GM19238 (cell line): ENCODE measurements at regions not wholly inside any gene's neighbourhood (a gene's known extent, or its start where the extent isn't known, plus 50 kb on each side); places are given as distances from the start of the nearest gene placed in this dataset.
"Not testable (repeated sequence)": the region's sequence is repeated elsewhere in the genome, so short reads cannot be mapped to it uniquely, and the experiment has no call there.

ENCODE experiments used
- DNase-seq: peaks from one replicate; pipeline ENCODE4 v3.0.0; 2011; ENCODE audit warnings: low spot score; ENCODE audit not compliant: insufficient read length

GRCh38 chr2:58757971-58758370 is 516.8 kb upstream of the FANCL start:
- DNase-seq, result no peak

- DNase-seq, result no peak
Observed at GRCh38 chr2:58756336-58756735, 515.2 kb upstream of the FANCL start.

DNA sequence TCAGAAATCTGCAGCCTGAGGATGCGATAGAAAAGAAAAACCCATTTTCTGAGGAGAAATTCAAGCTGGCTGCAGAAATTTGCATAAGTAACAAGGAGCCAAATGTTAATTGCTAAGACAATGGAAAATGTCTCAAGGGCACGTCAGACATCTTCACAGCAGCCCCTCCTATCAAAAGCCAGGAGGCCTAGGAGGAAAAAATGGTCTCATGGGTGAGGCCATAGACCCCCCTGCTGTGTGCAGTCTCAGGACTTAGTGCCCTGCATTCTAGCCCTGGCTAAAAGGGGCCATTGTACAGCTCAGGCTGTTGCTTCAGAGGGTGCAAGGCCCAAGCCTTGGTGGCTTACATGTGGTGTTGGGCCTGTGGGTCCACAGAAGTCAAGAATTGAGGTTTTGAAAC is 511.4 kb upstream of the FANCL start:
- DNase-seq, result not testable (repeated sequence)

DNA sequence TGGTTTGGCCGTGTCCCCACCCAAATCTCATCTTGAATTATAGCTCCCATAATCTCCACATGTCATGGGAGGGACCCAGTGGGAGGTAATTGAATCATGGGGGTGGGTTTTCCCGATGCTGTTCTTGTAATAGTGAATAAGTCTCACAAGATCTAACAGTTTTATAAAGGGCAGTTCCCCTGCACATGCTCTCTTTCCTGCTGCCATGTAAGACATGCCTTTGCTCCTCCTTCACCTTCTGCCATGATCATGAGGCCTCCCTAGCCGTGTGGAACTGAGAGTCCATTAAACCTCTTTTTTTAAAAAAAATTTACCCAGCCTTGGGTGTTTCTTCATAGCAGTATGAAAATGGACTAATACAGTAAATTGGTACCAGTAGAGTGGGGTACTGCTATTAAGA is 510.6 kb upstream of the FANCL start:
- DNase-seq, result not testable (repeated sequence)

DNA sequence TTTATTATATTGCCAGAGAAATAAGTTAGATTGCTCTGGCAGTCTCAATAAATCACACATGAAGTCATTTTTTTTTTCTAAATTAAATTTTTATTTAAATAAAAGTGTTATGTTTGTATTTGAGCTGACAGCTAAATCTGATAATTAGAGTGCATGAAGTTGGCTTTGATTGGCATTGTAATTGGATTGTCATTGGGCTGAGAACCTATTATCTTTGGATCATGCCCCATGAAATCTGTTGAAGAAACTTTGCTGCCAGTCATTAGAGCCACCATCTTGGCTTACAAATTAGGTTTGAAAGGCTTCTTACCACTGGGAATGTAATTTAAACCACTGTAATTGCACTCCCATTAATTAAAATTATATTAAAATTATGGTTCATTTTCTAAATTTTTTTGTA is 507.9 kb upstream of the FANCL start:
- DNase-seq, result no peak

GRCh38 chr2:58745334-58745733 is 504.2 kb upstream of the FANCL start:
- not testable (repeated sequence) for DNase-seq

- DNase-seq, result no peak
Observed at GRCh38 chr2:58740426-58740825, 499.3 kb upstream of the FANCL start.

GRCh38 chr2:58739033-58739432 is 497.9 kb upstream of the FANCL start:
- DNase-seq, result no peak

DNA sequence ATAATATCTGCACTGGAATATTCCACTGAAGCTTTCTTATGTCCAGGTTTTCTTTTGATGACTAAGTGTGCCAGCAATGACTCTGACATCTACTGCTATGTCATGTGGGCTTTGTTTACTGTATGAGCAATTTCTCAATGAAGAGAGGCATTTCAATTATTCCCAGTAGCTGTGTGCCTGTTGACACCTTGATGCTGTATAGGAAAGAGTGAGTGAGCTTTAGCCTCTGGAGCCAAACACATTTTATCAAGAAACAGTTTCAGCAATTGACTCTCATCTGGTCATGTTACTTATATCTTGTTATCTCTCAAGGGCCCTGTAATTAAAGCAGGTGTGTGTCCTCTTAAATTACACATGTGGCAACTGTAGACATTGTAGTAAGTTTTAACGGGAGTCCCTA is 493.2 kb upstream of the FANCL start:
- DNase-seq, result no peak

GRCh38 chr2:58732999-58733398 is 491.9 kb upstream of the FANCL start:
- no peak for DNase-seq

DNA sequence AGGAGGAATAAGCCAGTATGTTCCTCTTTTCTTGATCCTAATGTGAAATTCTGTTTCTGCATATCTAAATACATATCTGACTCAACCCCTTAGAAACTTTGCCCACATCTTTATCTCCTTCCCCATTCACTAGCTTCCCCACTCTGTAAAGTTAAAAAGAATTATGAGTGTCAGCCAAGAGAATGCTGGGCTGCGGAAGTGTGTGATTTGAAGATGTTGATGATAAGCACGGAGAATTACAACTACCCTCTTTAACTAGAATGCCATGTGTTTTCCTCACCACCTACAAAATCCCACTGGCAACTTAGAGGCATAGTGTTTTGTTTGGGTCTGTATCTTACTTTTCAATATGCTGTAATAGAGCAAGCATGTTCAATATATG is 490.4 kb upstream of the FANCL start:
- no peak for DNase-seq

DNA sequence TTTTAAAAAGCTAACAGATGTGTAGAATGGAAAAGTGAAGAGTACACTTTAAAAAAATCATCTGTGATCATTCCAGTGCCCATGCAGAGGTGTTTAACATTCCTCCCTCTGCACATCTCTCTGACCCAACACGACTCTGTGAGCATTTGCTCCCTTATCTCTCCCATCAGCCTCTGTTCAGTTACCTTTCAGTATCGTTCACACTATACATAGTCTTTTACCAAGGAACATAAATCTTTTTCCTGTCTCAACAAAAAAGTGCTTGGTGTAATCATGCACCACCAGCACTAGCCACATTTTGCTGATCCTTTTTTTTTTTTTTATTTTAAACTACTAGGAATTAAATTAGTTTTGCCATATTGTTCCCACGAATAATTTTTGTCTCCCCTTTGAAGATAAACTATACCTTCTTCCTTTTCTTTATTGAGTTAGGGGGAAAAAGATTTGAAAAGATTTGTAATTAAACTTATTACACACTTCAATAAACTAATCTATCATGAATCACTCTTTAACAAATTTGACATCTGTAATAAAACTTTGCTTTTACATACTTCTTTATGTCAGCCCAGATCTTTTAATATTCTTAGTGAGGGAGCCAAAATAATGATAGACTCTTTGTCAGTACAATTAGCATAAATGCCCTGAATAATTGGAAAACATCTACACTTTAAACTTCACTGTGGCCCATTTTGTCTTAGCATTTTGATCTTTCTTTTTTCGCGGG is 489.8 kb upstream of the FANCL start:
- no peak for DNase-seq

- DNase-seq, result no peak
Observed at GRCh38 chr2:58727981-58728656, 487.0 kb upstream of the FANCL start.

DNA sequence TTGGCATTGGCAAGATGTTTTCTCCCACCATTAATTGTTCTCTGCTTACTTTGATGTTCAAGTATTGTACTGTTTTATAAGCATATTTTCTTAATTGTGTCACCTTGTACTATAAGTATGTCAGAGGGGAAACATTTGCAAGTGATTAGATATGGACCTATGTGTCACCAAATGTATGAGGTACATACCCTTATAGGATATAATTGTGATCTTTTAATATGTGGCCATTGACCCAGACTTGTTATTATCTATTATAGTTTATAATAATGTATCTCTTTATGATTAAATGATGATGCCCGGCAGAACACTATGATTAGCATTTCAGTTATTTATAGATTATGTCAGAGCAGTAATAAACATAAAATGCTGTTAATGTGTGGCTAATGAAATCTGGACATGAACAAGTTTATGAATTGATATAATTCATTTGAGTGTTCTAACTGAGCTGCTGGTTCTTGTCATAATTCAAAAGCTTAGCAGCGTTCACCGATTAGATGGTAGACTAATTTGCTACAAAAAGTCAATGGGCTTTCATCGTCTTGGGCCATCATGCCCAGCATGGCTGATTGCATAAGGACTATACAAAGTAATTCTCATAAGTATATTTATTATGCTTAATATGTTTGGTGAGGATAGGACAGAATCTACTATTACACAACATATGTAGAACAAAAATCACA is 480.9 kb upstream of the FANCL start:
- DNase-seq, result no peak

DNA sequence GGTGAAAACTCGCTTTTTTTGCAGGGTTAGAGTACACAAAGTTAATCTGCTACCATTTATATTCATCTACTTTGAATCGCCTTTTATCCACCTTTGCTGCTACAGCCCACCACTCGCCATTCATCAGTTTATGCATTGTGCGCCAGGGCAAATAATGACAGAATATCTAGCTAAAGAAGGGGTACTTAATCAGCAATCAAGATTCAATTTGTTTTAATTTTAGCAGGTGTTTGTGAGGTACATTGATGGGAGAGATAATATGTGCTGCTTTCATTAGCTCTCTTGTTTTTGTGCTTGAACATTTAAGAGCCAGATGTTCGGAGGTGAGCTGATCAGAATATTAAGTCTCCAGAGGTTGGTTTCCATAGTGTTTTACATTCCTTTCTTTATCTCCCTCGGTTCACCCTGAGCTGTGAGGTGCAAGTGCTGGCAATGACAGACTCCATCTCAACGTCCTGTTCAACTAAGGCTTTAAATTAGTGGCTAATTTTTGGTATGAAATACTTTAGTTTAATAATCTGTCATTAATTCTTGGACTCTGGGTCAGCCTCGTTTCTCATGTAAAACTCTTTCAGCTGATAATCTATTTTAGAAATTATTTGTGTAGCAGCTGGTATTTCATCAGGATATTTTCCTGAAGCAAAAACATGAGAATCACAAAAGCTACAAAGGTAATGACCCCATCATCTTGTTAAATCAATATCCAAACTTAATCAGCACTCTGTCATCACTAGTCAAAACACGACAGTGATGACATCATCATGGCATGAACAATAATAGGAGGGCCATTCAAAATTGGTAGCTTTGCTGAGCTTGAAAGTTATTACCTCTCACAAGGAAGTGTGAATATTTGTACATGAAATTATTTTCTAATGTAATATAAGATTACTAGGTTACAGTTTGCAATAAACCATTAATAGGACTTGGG is 479.9 kb upstream of the FANCL start:
- no peak for DNase-seq

DNA sequence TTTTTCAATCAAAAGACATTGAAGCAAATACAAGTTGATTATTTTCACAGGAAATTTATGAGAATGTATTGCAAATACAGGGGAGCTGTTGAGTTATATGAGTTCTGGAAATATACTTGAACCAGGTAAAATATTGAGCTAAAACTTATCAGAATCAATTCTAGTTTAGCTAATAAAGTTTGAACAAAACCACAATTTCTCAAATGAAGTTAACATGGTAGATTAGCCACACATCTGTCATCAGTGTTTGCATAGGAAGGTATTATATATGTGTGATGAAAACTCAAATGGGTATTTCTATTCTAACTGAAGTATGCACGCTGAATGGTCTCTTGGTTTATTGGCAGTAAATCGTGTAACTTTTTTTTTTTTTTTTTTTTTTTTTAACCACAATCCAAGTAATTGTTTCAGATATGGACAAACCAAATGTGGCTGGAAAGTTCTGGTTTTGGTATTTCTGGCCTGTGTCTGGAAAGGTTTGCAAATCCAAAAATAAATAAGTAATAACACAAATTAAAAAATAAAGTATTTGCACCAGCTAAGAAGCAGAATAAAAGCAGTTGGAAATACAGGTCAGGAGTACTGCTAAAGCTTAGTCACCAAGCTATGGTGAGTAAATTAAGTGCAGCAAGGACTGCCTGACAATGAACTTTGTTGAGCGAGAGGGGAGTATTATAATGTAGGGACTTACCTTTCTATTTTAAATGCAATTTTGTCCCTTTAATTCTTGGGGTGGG is 479.1 kb upstream of the FANCL start:
- DNase-seq, result no peak

- no peak for DNase-seq
Observed at GRCh38 chr2:58715344-58715743, 474.2 kb upstream of the FANCL start.

GRCh38 chr2:58714238-58714637 is 473.1 kb upstream of the FANCL start:
- no peak for DNase-seq

DNA sequence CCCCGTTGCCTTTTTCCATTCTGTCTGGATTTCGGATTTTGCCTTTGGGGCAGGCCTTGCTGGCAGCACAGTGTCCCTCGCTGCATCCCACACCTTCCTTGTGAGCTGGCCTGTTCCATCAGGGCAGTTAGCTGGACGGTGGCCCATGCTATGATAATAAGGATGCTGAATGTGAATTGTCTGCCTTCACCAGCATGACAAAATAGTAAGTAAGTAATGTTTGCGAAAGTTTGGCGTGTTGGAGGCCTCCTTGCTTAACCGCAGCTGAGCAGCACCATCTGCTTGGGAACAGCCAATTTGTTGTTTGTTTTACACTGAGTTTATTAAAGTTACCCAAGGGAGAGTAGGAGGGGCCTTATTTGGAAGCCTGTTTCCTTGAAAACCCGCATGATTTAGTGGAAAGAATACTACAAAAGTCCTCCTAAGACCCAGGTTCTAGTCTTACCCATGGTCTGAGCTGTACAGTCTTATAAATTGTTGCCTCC is 469.7 kb upstream of the FANCL start:
- no peak for DNase-seq

GRCh38 chr2:58709687-58710354 is 468.7 kb upstream of the FANCL start:
- DNase-seq, result no peak
